ENCODE measurements at regions not wholly inside any gene's neighbourhood (a gene's known extent, or its start where the extent isn't known, plus 50 kb on each side); places are given as distances from the start of the nearest gene placed in this dataset.

- TF ChIP-seq POU6F1 (CRISPR knock-in tag; IDR thresholded peaks at IDR 0.05; ENCODE audit: borderline replicate concordance, low read depth) (no peak), GLIS3 (CRISPR knock-in tag; IDR thresholded peaks at IDR 0.05) (no peak), ISL1 (CRISPR knock-in tag; IDR thresholded peaks at IDR 0.05) (no peak), ZFP3 (CRISPR knock-in tag; IDR thresholded peaks at IDR 0.05) (no peak)
- ATAC-seq, result no peak
Measured at GRCh38 chr10:3676564-3676963, 108.4 kb downstream of the KLF6 start.

DNA sequence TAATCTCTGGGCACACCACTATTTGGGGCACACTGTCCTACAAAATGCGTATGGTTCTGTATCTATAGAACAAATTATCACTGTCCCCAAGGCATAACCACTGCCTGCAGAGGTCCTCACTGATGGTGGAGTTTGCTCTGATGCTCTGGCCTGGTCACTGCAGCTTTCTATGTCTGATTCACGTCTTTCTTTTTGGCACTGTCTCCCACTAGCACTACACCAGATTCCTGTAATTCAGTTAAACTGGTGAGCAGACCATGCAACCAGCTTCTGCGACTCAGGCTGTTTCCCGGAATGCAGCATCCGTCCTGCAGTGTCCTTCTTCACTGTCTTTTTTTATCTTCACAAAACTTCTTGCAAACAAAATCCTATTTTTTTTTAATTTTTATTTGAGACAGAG is 112.8 kb downstream of the KLF6 start:
- ATAC-seq, result peak; percentile 88
- no peak; the same call in 1 of the 2 replicates for TF ChIP-seq ISL1 (CRISPR knock-in tag; IDR thresholded peaks at IDR 0.05)
- no peak for TF ChIP-seq RARB (CRISPR knock-in tag; IDR thresholded peaks at IDR 0.05)
- TF ChIP-seq ZC3H10 (CRISPR knock-in tag; IDR thresholded peaks at IDR 0.05), result no peak
- TF ChIP-seq TCF4 (CRISPR knock-in tag; IDR thresholded peaks at IDR 0.05; ENCODE audit: borderline replicate concordance), result peak; percentile 68; the same call in 1 of the 2 replicates
- no peak for TF ChIP-seq ESRRG (CRISPR knock-in tag; IDR thresholded peaks at IDR 0.05)
- 0 out of 2 replicates have a peak, but pooled peaks have one; percentile 28 for TF ChIP-seq ZNF70 (CRISPR knock-in tag; IDR thresholded peaks at IDR 0.05)
- TF ChIP-seq SNAI2 (CRISPR knock-in tag; IDR thresholded peaks at IDR 0.05), result 0 out of 2 replicates have a peak, but pooled peaks have one; percentile 52
- TF ChIP-seq POU6F1 (CRISPR knock-in tag; IDR thresholded peaks at IDR 0.05; ENCODE audit: borderline replicate concordance, low read depth), result no peak
- no peak for TF ChIP-seq PPARA (CRISPR knock-in tag; IDR thresholded peaks at IDR 0.05; ENCODE audit: borderline replicate concordance)
- no peak for TF ChIP-seq CSDC2 (CRISPR knock-in tag; IDR thresholded peaks at IDR 0.05)
- TF ChIP-seq, protein P1, sequence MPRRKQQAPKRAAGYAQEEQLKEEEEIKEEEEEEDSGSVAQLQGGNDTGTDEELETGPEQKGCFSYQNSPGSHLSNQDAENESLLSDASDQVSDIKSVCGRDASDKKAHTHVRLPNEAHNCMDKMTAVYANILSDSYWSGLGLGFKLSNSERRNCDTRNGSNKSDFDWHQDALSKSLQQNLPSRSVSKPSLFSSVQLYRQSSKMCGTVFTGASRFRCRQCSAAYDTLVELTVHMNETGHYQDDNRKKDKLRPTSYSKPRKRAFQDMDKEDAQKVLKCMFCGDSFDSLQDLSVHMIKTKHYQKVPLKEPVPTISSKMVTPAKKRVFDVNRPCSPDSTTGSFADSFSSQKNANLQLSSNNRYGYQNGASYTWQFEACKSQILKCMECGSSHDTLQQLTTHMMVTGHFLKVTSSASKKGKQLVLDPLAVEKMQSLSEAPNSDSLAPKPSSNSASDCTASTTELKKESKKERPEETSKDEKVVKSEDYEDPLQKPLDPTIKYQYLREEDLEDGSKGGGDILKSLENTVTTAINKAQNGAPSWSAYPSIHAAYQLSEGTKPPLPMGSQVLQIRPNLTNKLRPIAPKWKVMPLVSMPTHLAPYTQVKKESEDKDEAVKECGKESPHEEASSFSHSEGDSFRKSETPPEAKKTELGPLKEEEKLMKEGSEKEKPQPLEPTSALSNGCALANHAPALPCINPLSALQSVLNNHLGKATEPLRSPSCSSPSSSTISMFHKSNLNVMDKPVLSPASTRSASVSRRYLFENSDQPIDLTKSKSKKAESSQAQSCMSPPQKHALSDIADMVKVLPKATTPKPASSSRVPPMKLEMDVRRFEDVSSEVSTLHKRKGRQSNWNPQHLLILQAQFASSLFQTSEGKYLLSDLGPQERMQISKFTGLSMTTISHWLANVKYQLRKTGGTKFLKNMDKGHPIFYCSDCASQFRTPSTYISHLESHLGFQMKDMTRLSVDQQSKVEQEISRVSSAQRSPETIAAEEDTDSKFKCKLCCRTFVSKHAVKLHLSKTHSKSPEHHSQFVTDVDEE (CRISPR knock-in tag; IDR thresholded peaks at IDR 0.05), result peak; percentile 82; the same call in 1 of the 2 replicates
- TF ChIP-seq ARNTL (CRISPR knock-in tag; IDR thresholded peaks at IDR 0.05; ENCODE audit: borderline replicate concordance, low read depth), result no peak
- peak; percentile 64 for TF ChIP-seq ZFP3 (CRISPR knock-in tag; IDR thresholded peaks at IDR 0.05)
- no peak for TF ChIP-seq OSR1 (CRISPR knock-in tag; IDR thresholded peaks at IDR 0.05)
- TF ChIP-seq BACH2 (CRISPR knock-in tag; IDR thresholded peaks at IDR 0.05; ENCODE audit: borderline replicate concordance), result no peak

DNA sequence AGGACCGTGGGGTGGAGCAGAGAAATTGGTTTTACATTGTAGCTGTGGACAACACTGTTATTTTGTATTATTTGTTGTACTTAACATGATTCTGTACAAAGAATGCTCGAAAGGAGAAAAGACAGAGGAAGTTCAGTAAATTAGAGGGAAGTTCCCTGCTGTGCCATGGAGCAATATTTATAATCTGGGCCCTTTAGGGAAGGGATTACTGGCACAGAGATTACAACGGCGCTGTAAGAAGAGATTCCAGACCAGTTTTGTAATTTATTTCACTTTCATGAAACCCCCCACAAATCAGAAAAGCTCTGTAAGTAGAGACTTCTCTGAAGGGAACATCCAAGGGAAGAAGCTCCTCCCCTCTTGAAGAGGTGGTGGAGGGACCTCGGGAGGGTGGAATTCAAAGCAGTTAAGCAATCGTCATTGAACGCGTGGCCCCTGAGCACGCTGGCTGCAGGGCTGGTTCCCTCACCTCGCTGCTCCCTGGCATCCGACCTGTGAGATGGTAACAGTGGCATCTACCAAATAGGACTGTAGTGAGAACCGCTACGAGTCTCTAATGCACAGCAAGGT is 113.5 kb downstream of the KLF6 start:
- no peak for TF ChIP-seq ZC3H10 (CRISPR knock-in tag; IDR thresholded peaks at IDR 0.05)
- no peak for TF ChIP-seq RARB (CRISPR knock-in tag; IDR thresholded peaks at IDR 0.05)
- TF ChIP-seq, protein P2, sequence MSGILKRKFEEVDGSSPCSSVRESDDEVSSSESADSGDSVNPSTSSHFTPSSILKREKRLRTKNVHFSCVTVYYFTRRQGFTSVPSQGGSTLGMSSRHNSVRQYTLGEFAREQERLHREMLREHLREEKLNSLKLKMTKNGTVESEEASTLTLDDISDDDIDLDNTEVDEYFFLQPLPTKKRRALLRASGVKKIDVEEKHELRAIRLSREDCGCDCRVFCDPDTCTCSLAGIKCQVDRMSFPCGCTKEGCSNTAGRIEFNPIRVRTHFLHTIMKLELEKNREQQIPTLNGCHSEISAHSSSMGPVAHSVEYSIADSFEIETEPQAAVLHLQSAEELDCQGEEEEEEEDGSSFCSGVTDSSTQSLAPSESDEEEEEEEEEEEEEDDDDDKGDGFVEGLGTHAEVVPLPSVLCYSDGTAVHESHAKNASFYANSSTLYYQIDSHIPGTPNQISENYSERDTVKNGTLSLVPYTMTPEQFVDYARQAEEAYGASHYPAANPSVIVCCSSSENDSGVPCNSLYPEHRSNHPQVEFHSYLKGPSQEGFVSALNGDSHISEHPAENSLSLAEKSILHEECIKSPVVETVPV (CRISPR knock-in tag; IDR thresholded peaks at IDR 0.05), result no peak
- TF ChIP-seq POU6F1 (CRISPR knock-in tag; IDR thresholded peaks at IDR 0.05; ENCODE audit: borderline replicate concordance, low read depth), result no peak
- TF ChIP-seq ZNF565 (CRISPR knock-in tag; conservative IDR thresholded peaks at IDR 0.05; ENCODE audit: low read depth), result no peak
- TF ChIP-seq ARNTL (CRISPR knock-in tag; IDR thresholded peaks at IDR 0.05; ENCODE audit: borderline replicate concordance, low read depth), result no peak
- no peak for TF ChIP-seq ISL1 (CRISPR knock-in tag; IDR thresholded peaks at IDR 0.05)
- no peak for TF ChIP-seq OSR1 (CRISPR knock-in tag; IDR thresholded peaks at IDR 0.05)
- TF ChIP-seq, protein P3, sequence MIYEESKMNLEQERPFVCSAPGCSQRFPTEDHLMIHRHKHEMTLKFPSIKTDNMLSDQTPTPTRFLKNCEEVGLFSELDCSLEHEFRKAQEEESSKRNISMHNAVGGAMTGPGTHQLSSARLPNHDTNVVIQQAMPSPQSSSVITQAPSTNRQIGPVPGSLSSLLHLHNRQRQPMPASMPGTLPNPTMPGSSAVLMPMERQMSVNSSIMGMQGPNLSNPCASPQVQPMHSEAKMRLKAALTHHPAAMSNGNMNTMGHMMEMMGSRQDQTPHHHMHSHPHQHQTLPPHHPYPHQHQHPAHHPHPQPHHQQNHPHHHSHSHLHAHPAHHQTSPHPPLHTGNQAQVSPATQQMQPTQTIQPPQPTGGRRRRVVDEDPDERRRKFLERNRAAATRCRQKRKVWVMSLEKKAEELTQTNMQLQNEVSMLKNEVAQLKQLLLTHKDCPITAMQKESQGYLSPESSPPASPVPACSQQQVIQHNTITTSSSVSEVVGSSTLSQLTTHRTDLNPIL (CRISPR knock-in tag; IDR thresholded peaks at IDR 0.05; ENCODE audit: low read depth), result no peak
- ATAC-seq, result no peak
